ENCODE measurements at regions not wholly inside any gene's neighbourhood (a gene's known extent, or its start where the extent isn't known, plus 50 kb on each side); places are given as distances from the start of the nearest gene placed in this dataset.

GRCh38 chr4:180377741-180378140 lies 1865.5 kb upstream of the TENM3 start:
- H3K4me1 ChIP-seq, result no peaks in the 10 kb centered on the region
- 33 to 42% methylated on average over 1 of the region's 1 CpG for WGBS, 2 donors
- no peak for ATAC-seq
- DNase-seq, result no peak
- H3K4me3 ChIP-seq, result no peak overlapping the region
- H3K27me3 ChIP-seq, result no peaks in the 10 kb centered on the region
- no peaks in the 10 kb centered on the region for H3K36me3 ChIP-seq
- no peaks in the 10 kb centered on the region for H3K9me3 ChIP-seq
- no peak for TF ChIP-seq CTCF (IDR thresholded peaks at IDR 0.05)
- intact Hi-C loops (cut with DNase I), result no loop called here
- no peak overlapping the region for H3K27ac ChIP-seq

- no peaks in the 10 kb centered on the region for H3K4me1 ChIP-seq
- no peak overlapping the region for H3K27ac ChIP-seq
- no peak for ATAC-seq
- DNase-seq, result no peak
- intact Hi-C loops (cut with DNase I), result no loop called here
- H3K27me3 ChIP-seq, result no peaks in the 10 kb centered on the region
- H3K9me3 ChIP-seq, result peaks cover 0 to 3% (median 0%) of the 10 kb centered on the region in 11 donors
- H3K4me3 ChIP-seq, result no peak overlapping the region
- TF ChIP-seq CTCF (IDR thresholded peaks at IDR 0.05), result no peak
- 68 to 72% methylated on average over 5 of the region's 5 CpGs for WGBS, 2 donors
- no peaks in the 10 kb centered on the region for H3K36me3 ChIP-seq
Measured at GRCh38 chr4:180380733-180381132, 1862.5 kb upstream of the TENM3 start.

- Histone ChIP-seq H3K27me3 (no peaks in the 10 kb centered on the region), H3K9me3 (peaks cover 0 to 7% (median 0%) of the 10 kb centered on the region in 11 donors), H3K27ac (no peak overlapping the region), H3K4me3 (no peak overlapping the region), H3K36me3 (no peaks in the 10 kb centered on the region), H3K4me1 (no peaks in the 10 kb centered on the region)
- no peak for DNase-seq
- no peak for ATAC-seq
- intact Hi-C loops (cut with DNase I), result no loop called here
- no peak for TF ChIP-seq CTCF (IDR thresholded peaks at IDR 0.05)
- WGBS, 2 donors, result 88 to 93% methylated on average over 2 of the region's 2 CpGs
Measured at GRCh38 chr4:180391613-180392012, 1851.6 kb upstream of the TENM3 start.

GRCh38 chr4:180394312-180394711 lies 1848.9 kb upstream of the TENM3 start:
- 56 to 63% methylated on average over 2 of the region's 2 CpGs for WGBS, 2 donors
- ATAC-seq (no peak), DNase-seq (no peak)
- Histone ChIP-seq H3K9me3 (peaks cover 0 to 7% (median 0%) of the 10 kb centered on the region in 11 donors), H3K27me3 (no peaks in the 10 kb centered on the region), H3K4me1 (no peaks in the 10 kb centered on the region), H3K36me3 (no peaks in the 10 kb centered on the region), H3K4me3 (no peak overlapping the region), H3K27ac (no peak overlapping the region)
- no peak for TF ChIP-seq CTCF (IDR thresholded peaks at IDR 0.05)
- intact Hi-C loops (cut with DNase I), result no loop called here

- intact Hi-C loops (cut with DNase I), result no loop called here
- no peak for TF ChIP-seq CTCF (IDR thresholded peaks at IDR 0.05)
- no peak for DNase-seq
- H3K4me1 ChIP-seq, result no peaks in the 10 kb centered on the region
- no peaks in the 10 kb centered on the region for H3K36me3 ChIP-seq
- ATAC-seq, result no peak
- no peaks in the 10 kb centered on the region for H3K27me3 ChIP-seq
- H3K27ac ChIP-seq, result no peak overlapping the region
- 77 to 83% methylated on average over 3 of the region's 3 CpGs for WGBS, 2 donors
- no peak overlapping the region for H3K4me3 ChIP-seq
- peaks cover 0 to 7% (median 0%) of the 10 kb centered on the region in 11 donors for H3K9me3 ChIP-seq
Measured at GRCh38 chr4:180394730-180395129, 1848.5 kb upstream of the TENM3 start.
